Neutrophil (primary cell): ENCODE measurements at regions not wholly inside any gene's neighbourhood (a gene's known extent, or its start where the extent isn't known, plus 50 kb on each side); places are given as distances from the start of the nearest gene placed in this dataset.

Experiments used
- H3K27ac ChIP-seq: fragments of 200-600 bp; sonication (generic); 2 replicates; pipeline ENCODE4 v1.5.1; 2016; ENCODE audit warnings: mild to moderate bottlenecking, moderate library complexity
- H3K27me3 ChIP-seq: fragments of 200-600 bp; sonication (generic); 2 replicates; pipeline ENCODE4 v1.6.0; 2016; ENCODE audit warnings: mild to moderate bottlenecking
- H3K36me3 ChIP-seq: fragments of 200-600 bp; sonication (generic); 2 replicates; pipeline ENCODE4 v1.5.1; 2017
- H3K4me1 ChIP-seq, 2 experiments: fragments of 200-600 bp in 1 of 2; sonication (generic) in 1 of 2; 1 replicate in 1 of 2; 2 replicates in 1 of 2; pipeline versions ENCODE4 v1.5.1 to v1.6.1; 2013 to 2016; ENCODE audit warnings: low read depth in 1 of 2, low read length in 1 of 2, mild to moderate bottlenecking in 1 of 2, moderate library complexity in 1 of 2; ENCODE audit not compliant: control insufficient read depth in 1 of 2, insufficient read depth in 1 of 2
- H3K4me3 ChIP-seq, 2 experiments: fragments of 200-600 bp in 1 of 2; sonication (generic) in 1 of 2; 1 replicate in 1 of 2; 2 replicates in 1 of 2; pipeline ENCODE4 v1.5.1; 2013 to 2016; ENCODE audit warnings: low read depth in 1 of 2, low read length in 1 of 2, mild to moderate bottlenecking in 1 of 2, moderate library complexity in 1 of 2
- H3K9me3 ChIP-seq: fragments of 200-600 bp; sonication (generic); 2 replicates; pipeline ENCODE4 v1.5.1; 2016
- TF ChIP-seq, protein P1 (sequence below): fragments of 200-600 bp; sonication (generic); IDR thresholded peaks from 2 replicates; pipeline ENCODE4 v1.5.1; 2016; ENCODE audit warnings: antibody characterized with exemption

GRCh38 chr13:109892101-109892500 is 105.7 kb upstream of the IRS2 start:
- Histone ChIP-seq H3K36me3 (no peaks in the 10 kb centered on the region), H3K9me3 (no peaks in the 10 kb centered on the region), H3K27me3 (peaks cover 13% of the 10 kb centered on the region), H3K4me3 (no peak overlapping the region), H3K27ac (no peak overlapping the region), H3K4me1 (no peaks in the 10 kb centered on the region)
- TF ChIP-seq, protein P1, sequence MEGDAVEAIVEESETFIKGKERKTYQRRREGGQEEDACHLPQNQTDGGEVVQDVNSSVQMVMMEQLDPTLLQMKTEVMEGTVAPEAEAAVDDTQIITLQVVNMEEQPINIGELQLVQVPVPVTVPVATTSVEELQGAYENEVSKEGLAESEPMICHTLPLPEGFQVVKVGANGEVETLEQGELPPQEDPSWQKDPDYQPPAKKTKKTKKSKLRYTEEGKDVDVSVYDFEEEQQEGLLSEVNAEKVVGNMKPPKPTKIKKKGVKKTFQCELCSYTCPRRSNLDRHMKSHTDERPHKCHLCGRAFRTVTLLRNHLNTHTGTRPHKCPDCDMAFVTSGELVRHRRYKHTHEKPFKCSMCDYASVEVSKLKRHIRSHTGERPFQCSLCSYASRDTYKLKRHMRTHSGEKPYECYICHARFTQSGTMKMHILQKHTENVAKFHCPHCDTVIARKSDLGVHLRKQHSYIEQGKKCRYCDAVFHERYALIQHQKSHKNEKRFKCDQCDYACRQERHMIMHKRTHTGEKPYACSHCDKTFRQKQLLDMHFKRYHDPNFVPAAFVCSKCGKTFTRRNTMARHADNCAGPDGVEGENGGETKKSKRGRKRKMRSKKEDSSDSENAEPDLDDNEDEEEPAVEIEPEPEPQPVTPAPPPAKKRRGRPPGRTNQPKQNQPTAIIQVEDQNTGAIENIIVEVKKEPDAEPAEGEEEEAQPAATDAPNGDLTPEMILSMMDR = no peak

DNA sequence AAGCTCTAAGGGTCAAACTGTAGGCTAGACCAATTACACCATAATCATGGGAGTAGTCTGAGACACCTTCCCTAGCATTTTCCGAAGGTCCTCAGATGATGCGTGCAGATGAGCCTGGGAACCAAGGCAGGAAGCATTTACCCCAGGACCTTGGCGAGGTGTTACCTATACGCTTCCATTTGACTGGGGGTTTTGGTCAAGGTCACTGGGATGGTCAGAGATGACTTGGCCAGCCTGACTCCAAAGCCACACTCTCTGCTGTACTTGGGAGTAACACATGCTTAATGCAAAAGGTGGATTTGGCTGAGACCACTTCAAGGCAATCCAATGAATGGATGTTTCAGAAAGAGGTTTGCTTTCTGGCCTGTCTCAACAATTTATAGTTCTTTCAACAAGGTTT is 98.9 kb upstream of the IRS2 start:
- TF ChIP-seq, protein P1 = no peak
- Histone ChIP-seq H3K4me3 (no peak overlapping the region), H3K9me3 (no peaks in the 10 kb centered on the region), H3K4me1 (no peaks in the 10 kb centered on the region), H3K36me3 (no peaks in the 10 kb centered on the region), H3K27me3 (peaks cover 27% of the 10 kb centered on the region), H3K27ac (no peak overlapping the region)

- H3K27ac ChIP-seq = no peak overlapping the region
- H3K4me3 ChIP-seq = no peak overlapping the region
- no peaks in the 10 kb centered on the region for H3K9me3 ChIP-seq
- peaks cover 27% of the 10 kb centered on the region for H3K27me3 ChIP-seq
- TF ChIP-seq, protein P1 = no peak
- H3K36me3 ChIP-seq = no peaks in the 10 kb centered on the region
- H3K4me1 ChIP-seq = no peaks in the 10 kb centered on the region
These were observed 98.1 kb upstream of the IRS2 start for GRCh38 chr13:109884462-109884861.

DNA sequence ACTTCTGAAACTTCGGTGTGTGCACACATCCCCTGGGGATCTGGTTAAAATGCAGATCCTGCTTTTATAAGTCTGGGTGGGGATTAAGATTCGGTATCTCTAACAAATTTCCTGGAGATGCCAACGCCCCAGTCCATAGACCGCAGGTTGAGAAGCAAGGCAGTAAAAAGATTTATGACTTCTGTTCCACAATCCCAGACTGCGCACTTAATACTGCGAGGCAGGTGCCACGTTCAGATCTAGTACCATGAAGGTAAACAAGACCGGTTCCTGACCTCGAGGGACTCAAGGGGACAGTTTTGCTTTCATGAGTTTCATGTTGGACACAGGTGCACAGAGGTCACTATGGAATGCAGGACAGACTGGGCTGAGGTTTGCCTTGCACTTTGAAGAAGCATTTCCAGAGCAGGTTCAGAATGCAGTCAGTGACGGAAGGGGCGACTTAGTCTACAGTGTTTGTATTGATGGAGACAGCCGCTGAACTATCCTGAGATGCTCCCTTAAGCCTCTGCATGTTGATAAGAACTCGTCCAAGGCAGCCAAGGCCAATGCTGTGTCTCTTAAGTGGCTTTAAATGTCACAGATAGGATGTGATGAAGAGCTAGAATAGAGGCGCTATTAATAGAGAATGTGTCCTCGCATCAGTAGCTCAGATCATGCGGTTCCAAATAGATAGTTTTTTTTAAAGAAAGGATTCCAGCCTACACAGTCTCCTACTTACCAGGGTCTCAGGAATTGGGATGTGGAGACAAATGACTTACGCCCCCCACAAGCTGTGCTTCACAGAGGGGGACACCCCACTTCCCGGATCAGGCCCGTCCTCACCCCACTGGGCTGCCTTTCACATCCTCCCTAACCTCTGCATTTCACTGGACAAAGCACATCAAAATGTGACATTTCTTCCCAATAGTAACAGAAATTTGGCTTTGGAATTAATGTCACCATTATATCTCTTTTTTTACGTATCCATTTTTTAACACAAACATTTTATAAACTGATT is 97.1 kb upstream of the IRS2 start:
- H3K4me1 ChIP-seq = no peaks in the 10 kb centered on the region
- peaks cover 27% of the 10 kb centered on the region for H3K27me3 ChIP-seq
- H3K36me3 ChIP-seq = no peaks in the 10 kb centered on the region
- no peak overlapping the region for H3K27ac ChIP-seq
- no peaks in the 10 kb centered on the region for H3K9me3 ChIP-seq
- H3K4me3 ChIP-seq = no peak overlapping the region
- TF ChIP-seq, protein P1 = no peak

GRCh38 chr13:109881961-109882558 is 95.7 kb upstream of the IRS2 start:
- Histone ChIP-seq H3K4me1 (no peaks in the 10 kb centered on the region), H3K27me3 (peaks cover 30% of the 10 kb centered on the region), H3K36me3 (no peaks in the 10 kb centered on the region), H3K27ac (no peak overlapping the region), H3K9me3 (no peaks in the 10 kb centered on the region), H3K4me3 (no peak overlapping the region)
- TF ChIP-seq, protein P1 = no peak
